ENCODE measurements at regions not wholly inside any gene's neighbourhood (a gene's known extent, or its start where the extent isn't known, plus 50 kb on each side); places are given as distances from the start of the nearest gene placed in this dataset.

DNA sequence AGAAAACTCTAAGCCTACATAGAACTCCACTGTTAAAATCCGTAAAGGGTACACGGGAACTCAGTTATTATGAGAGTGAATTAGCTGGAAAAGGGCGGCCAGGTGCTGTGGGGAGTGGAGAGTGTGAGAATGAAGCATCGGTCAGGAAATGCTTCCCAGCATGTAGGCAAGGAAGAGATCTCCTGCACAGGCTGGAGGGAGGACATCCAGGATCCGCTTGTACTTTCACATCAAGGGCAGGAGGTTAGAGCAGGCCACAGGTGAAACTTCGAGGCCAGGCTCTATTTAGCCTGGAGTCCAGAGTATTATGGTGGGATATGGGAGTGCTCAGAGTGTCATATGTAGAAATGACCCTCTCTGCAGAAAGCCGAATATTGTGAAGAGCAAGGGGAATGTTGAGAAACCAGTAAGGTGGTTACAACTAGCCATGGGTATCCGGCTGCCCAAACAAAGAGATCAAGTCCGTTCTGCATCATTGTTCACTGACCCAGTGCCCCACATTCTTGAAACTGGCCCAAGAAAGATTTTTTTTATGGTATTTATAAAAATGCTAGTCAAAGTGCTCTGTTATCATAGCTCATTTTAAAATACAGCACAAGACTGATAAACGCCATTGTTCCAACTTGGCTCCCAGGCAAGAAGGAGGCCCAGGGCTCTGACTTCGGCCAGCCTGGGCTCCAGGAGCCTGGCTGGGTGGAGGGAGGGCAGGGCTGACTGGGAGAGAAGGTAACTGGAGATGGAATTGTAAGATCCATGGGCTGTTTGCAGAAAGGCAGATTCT, 79.4 kb upstream of the HIF1A start:
- Histone ChIP-seq H3K9me2 (ENCODE audit: insufficient read depth) (no peaks in the 10 kb centered on the region), H4K20me1 (replicated peaks; ENCODE audit: insufficient read depth) (no peaks in the 10 kb centered on the region), H3K4me2 (no peak overlapping the region), H3K4me3 (no peak overlapping the region), H3K79me2 (replicated peaks; ENCODE audit: insufficient read depth) (no peaks in the 10 kb centered on the region), H3K4me1 (ENCODE audit: insufficient read depth) (peaks cover 14% of the 10 kb centered on the region; the same call in 1 of the 2 replicates), H3K36me3 (ENCODE audit: insufficient read depth) (no peaks in the 10 kb centered on the region), H3F3A (replicated peaks; ENCODE audit: low read depth) (no peaks in the 10 kb centered on the region), H3K27ac (ENCODE audit: low read depth) (no peak overlapping the region), H2AFZ (peak overlapping the region; percentile 77; the same call in 1 of the 2 replicates), H3K27me3 (ENCODE audit: insufficient read depth) (no peaks in the 10 kb centered on the region)
- no peak overlapping the region for H3K4me3 Mint-ChIP-seq
- ATAC-seq (peak; percentile 35; the same call in 1 of the 3 replicates), DNase-seq (ENCODE audit: low spot score) (no peak)
- peaks cover 1% of the 10 kb centered on the region for H3K27me3 Mint-ChIP-seq (ENCODE audit: insufficient read depth, low read depth, poor library complexity)
- peaks cover 25% of the 10 kb centered on the region for H3K4me1 Mint-ChIP-seq
- no peak overlapping the region for H3K27ac Mint-ChIP-seq
- H3K9me3 Mint-ChIP-seq: no peaks in the 10 kb centered on the region; the same call in 2 of the 3 replicates
- TF ChIP-seq POLR2AphosphoS5 (IDR thresholded peaks at IDR 0.05; ENCODE audit: low read depth) (no peak), EZH2 (IDR thresholded peaks at IDR 0.05; ENCODE audit: low read depth, unreplicated experiment) (no peak), ZNF114 (CRISPR knock-in tag; IDR thresholded peaks at IDR 0.05) (no peak), EZH2phosphoT487 (IDR thresholded peaks at IDR 0.05; ENCODE audit: unreplicated experiment) (no peak), STAT1 (IDR thresholded peaks at IDR 0.05; ENCODE audit: unreplicated experiment) (no peak), JUNB (IDR thresholded peaks at IDR 0.05; ENCODE audit: unreplicated experiment) (no peak), NANOG (IDR thresholded peaks at IDR 0.05; ENCODE audit: borderline replicate concordance) (no peak), ZNF331 (CRISPR knock-in tag; IDR thresholded peaks at IDR 0.05; ENCODE audit: low read depth) (no peak), CREB1 (CRISPR knock-in tag; IDR thresholded peaks at IDR 0.05; ENCODE audit: low read depth) (no peak)
- TF ChIP-seq, protein P1, sequence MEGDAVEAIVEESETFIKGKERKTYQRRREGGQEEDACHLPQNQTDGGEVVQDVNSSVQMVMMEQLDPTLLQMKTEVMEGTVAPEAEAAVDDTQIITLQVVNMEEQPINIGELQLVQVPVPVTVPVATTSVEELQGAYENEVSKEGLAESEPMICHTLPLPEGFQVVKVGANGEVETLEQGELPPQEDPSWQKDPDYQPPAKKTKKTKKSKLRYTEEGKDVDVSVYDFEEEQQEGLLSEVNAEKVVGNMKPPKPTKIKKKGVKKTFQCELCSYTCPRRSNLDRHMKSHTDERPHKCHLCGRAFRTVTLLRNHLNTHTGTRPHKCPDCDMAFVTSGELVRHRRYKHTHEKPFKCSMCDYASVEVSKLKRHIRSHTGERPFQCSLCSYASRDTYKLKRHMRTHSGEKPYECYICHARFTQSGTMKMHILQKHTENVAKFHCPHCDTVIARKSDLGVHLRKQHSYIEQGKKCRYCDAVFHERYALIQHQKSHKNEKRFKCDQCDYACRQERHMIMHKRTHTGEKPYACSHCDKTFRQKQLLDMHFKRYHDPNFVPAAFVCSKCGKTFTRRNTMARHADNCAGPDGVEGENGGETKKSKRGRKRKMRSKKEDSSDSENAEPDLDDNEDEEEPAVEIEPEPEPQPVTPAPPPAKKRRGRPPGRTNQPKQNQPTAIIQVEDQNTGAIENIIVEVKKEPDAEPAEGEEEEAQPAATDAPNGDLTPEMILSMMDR (conservative IDR thresholded peaks at IDR 0.05; ENCODE audit: low read depth in 2 of 2): no peak
- TF ChIP-seq, protein P2, sequence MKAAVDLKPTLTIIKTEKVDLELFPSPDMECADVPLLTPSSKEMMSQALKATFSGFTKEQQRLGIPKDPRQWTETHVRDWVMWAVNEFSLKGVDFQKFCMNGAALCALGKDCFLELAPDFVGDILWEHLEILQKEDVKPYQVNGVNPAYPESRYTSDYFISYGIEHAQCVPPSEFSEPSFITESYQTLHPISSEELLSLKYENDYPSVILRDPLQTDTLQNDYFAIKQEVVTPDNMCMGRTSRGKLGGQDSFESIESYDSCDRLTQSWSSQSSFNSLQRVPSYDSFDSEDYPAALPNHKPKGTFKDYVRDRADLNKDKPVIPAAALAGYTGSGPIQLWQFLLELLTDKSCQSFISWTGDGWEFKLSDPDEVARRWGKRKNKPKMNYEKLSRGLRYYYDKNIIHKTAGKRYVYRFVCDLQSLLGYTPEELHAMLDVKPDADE (IDR thresholded peaks at IDR 0.05): no peak
- TF ChIP-seq, protein P3, sequence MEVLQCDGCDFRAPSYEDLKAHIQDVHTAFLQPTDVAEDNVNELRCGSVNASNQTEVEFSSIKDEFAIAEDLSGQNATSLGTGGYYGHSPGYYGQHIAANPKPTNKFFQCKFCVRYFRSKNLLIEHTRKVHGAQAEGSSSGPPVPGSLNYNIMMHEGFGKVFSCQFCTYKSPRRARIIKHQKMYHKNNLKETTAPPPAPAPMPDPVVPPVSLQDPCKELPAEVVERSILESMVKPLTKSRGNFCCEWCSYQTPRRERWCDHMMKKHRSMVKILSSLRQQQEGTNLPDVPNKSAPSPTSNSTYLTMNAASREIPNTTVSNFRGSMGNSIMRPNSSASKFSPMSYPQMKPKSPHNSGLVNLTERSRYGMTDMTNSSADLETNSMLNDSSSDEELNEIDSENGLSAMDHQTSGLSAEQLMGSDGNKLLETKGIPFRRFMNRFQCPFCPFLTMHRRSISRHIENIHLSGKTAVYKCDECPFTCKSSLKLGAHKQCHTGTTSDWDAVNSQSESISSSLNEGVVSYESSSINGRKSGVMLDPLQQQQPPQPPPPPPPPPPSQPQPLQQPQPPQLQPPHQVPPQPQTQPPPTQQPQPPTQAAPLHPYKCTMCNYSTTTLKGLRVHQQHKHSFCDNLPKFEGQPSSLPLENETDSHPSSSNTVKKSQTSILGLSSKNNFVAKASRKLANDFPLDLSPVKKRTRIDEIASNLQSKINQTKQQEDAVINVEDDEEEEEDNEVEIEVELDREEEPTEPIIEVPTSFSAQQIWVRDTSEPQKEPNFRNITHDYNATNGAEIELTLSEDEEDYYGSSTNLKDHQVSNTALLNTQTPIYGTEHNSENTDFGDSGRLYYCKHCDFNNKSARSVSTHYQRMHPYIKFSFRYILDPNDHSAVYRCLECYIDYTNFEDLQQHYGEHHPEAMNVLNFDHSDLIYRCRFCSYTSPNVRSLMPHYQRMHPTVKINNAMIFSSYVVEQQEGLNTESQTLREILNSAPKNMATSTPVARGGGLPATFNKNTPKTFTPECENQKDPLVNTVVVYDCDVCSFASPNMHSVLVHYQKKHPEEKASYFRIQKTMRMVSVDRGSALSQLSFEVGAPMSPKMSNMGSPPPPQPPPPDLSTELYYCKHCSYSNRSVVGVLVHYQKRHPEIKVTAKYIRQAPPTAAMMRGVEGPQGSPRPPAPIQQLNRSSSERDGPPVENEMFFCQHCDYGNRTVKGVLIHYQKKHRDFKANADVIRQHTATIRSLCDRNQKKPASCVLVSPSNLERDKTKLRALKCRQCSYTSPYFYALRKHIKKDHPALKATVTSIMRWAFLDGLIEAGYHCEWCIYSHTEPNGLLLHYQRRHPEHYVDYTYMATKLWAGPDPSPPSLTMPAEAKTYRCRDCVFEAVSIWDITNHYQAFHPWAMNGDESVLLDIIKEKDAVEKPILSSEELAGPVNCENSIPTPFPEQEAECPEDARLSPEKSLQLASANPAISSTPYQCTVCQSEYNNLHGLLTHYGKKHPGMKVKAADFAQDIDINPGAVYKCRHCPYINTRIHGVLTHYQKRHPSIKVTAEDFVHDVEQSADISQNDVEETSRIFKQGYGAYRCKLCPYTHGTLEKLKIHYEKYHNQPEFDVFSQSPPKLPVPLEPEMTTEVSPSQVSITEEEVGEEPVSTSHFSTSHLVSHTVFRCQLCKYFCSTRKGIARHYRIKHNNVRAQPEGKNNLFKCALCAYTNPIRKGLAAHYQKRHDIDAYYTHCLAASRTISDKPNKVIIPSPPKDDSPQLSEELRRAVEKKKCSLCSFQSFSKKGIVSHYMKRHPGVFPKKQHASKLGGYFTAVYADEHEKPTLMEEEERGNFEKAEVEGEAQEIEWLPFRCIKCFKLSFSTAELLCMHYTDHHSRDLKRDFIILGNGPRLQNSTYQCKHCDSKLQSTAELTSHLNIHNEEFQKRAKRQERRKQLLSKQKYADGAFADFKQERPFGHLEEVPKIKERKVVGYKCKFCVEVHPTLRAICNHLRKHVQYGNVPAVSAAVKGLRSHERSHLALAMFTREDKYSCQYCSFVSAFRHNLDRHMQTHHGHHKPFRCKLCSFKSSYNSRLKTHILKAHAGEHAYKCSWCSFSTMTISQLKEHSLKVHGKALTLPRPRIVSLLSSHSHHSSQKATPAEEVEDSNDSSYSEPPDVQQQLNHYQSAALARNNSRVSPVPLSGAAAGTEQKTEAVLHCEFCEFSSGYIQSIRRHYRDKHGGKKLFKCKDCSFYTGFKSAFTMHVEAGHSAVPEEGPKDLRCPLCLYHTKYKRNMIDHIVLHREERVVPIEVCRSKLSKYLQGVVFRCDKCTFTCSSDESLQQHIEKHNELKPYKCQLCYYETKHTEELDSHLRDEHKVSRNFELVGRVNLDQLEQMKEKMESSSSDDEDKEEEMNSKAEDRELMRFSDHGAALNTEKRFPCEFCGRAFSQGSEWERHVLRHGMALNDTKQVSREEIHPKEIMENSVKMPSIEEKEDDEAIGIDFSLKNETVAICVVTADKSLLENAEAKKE (CRISPR knock-in tag; IDR thresholded peaks at IDR 0.05): no peak
- TF ChIP-seq, protein P4, sequence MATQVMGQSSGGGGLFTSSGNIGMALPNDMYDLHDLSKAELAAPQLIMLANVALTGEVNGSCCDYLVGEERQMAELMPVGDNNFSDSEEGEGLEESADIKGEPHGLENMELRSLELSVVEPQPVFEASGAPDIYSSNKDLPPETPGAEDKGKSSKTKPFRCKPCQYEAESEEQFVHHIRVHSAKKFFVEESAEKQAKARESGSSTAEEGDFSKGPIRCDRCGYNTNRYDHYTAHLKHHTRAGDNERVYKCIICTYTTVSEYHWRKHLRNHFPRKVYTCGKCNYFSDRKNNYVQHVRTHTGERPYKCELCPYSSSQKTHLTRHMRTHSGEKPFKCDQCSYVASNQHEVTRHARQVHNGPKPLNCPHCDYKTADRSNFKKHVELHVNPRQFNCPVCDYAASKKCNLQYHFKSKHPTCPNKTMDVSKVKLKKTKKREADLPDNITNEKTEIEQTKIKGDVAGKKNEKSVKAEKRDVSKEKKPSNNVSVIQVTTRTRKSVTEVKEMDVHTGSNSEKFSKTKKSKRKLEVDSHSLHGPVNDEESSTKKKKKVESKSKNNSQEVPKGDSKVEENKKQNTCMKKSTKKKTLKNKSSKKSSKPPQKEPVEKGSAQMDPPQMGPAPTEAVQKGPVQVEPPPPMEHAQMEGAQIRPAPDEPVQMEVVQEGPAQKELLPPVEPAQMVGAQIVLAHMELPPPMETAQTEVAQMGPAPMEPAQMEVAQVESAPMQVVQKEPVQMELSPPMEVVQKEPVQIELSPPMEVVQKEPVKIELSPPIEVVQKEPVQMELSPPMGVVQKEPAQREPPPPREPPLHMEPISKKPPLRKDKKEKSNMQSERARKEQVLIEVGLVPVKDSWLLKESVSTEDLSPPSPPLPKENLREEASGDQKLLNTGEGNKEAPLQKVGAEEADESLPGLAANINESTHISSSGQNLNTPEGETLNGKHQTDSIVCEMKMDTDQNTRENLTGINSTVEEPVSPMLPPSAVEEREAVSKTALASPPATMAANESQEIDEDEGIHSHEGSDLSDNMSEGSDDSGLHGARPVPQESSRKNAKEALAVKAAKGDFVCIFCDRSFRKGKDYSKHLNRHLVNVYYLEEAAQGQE (IDR thresholded peaks at IDR 0.05; ENCODE audit: unreplicated experiment): no peak
- H3K36me3 Mint-ChIP-seq (ENCODE audit: low read depth): no peaks in the 10 kb centered on the region; the same call in 2 of the 3 replicates
